GM12878 (cell line): ENCODE measurements at regions not wholly inside any gene's neighbourhood (a gene's known extent, or its start where the extent isn't known, plus 50 kb on each side); places are given as distances from the start of the nearest gene placed in this dataset.

Experiments
- ATAC-seq: fragments of 200-7000 bp; cut with Tn5 transposase; 3 replicates; pipeline ENCODE4 v1.9.1; 2020; ENCODE audit warnings: mild to moderate bottlenecking, moderate library complexity
- BruUV-seq: library from RNA; stranded (reverse); fragments of 400-500 nt; replicated peaks from 2 replicates; lab custom pipeline; 2021; lab: Mats Ljungman, UMichigan
- CTCF ChIA-PET: fragments of 300-600 bp; sonication (Branson Sonifier 250); formaldehyde crosslinking; extraction: SDS; loops from one replicate; lab custom pipeline; 2021; ENCODE audit warnings: inconsistent platforms; lab: Yijun Ruan, JAX
- POLR2A ChIA-PET: fragments of 350-600 bp; formaldehyde crosslinking; extraction: SDS; loops from one replicate; lab custom pipeline; 2021; ENCODE audit warnings: inconsistent platforms; lab: Charles Lee
- RAD21 ChIA-PET: fragments of 300-600 bp; sonication (Branson Sonifier 250); formaldehyde crosslinking; loops from one replicate; lab custom pipeline; 2023; ENCODE audit warnings: antibody characterized with exemption; ENCODE audit not compliant: unreplicated experiment; lab: Charles Lee
- SMC1A ChIA-PET: fragments of 300-600 bp; sonication (Branson Sonifier 250); formaldehyde crosslinking; loops from one replicate; lab custom pipeline; 2023; ENCODE audit not compliant: unreplicated experiment, uncharacterized antibody; lab: Charles Lee
- DNase-seq: peaks from one replicate; pipeline ENCODE4 v3.0.0-alpha.2; 2011; ENCODE audit warnings: low read depth, low spot score
- FAIRE-seq: peaks from 3 replicates; lab custom pipeline; 2011; peaks lifted over from hg19 to GRCh38; lab: Jason Lieb, UNC
- H2AFZ ChIP-seq: 2 replicates; pipeline ENCODE4 v1.6.0; 2011; ENCODE audit warnings: low read depth, low read length, control low read depth; ENCODE audit not compliant: control insufficient read depth
- H3K27ac ChIP-seq: 2 replicates; pipeline ENCODE4 v1.5.1; 2011; ENCODE audit warnings: control low read depth; ENCODE audit not compliant: control insufficient read depth, insufficient read depth
- H3K27me3 ChIP-seq, 2 experiments: replicated peaks in 1 of 2; 2 replicates each; pipeline versions ENCODE4 v1.6.0 to v1.6.1; 2011; ENCODE audit warnings: low read length in 1 of 2; ENCODE audit not compliant: control insufficient read depth in 2 of 2, insufficient read depth in 2 of 2
- H3K36me3 ChIP-seq, 2 experiments: 2 replicates each; pipeline ENCODE4 v1.5.1; 2011; ENCODE audit warnings: low read length in 1 of 2; ENCODE audit not compliant: control insufficient read depth in 2 of 2, insufficient read depth in 2 of 2
- H3K4me1 ChIP-seq: 2 replicates; pipeline ENCODE4 v1.6.1; 2011; ENCODE audit warnings: mild to moderate bottlenecking, low read length, moderate library complexity, mixed read lengths; ENCODE audit not compliant: control insufficient read depth, insufficient read depth
- H3K4me2 ChIP-seq: 2 replicates; pipeline ENCODE4 v1.6.0; 2011; ENCODE audit warnings: control low read depth; ENCODE audit not compliant: control insufficient read depth, insufficient read depth
- H3K4me3 ChIP-seq: fragments of 200-600 bp; sonication (generic); 2 replicates; pipeline ENCODE4 v1.5.1; 2016
- H3K79me2 ChIP-seq: 2 replicates; pipeline ENCODE4 v1.6.0; 2011; ENCODE audit warnings: low read length; ENCODE audit not compliant: control insufficient read depth, insufficient read depth
- H3K9ac ChIP-seq: 2 replicates; pipeline ENCODE4 v1.8.0; 2011; ENCODE audit warnings: low read length, control low read depth, mixed read lengths; ENCODE audit not compliant: control insufficient read depth, insufficient read depth
- H3K9me3 ChIP-seq: replicated peaks from 3 replicates; pipeline ENCODE4 v1.5.1; 2011; ENCODE audit warnings: mild to moderate bottlenecking, low read length; ENCODE audit not compliant: control insufficient read depth, insufficient read depth
- H4K20me1 ChIP-seq: 2 replicates; pipeline ENCODE4 v1.6.0; 2011; ENCODE audit not compliant: control insufficient read depth, insufficient read depth
- BRCA1 ChIP-seq: IDR thresholded peaks from 2 replicates; pipeline ENCODE4 v1.6.1; 2011; ENCODE audit warnings: low read depth, low read length, improper control_type of control experiment
- CBFB ChIP-seq: IDR thresholded peaks from 2 replicates; pipeline ENCODE4 v1.6.1; 2016; ENCODE audit warnings: antibody characterized with exemption, low read depth
- CBX5 ChIP-seq: sonication (generic); IDR thresholded peaks from 2 replicates; pipeline ENCODE4 v1.6.1; 2016; ENCODE audit warnings: low read depth, moderate library complexity, mild to moderate bottlenecking, inconsistent platforms
- E2F4 ChIP-seq: IDR thresholded peaks from 2 replicates; pipeline ENCODE4 v1.6.1; 2012; ENCODE audit warnings: low read depth, low read length, improper control_type of control experiment
- HDGF ChIP-seq: fragments of 450-650 bp; IDR thresholded peaks from 2 replicates; pipeline ENCODE4 v1.6.1; 2016; ENCODE audit warnings: antibody characterized with exemption
- NKRF ChIP-seq: fragments of 450-650 bp; conservative IDR thresholded peaks from 2 replicates; pipeline ENCODE4 v1.6.1; 2017; ENCODE audit warnings: mild to moderate bottlenecking, moderate library complexity
- RAD21 ChIP-seq: IDR thresholded peaks from 2 replicates; pipeline ENCODE4 v1.6.1; 2011; ENCODE audit warnings: mild to moderate bottlenecking, low read depth, low read length, moderate library complexity; ENCODE audit not compliant: insufficient read depth
- RBBP5 ChIP-seq: fragments of 200-600 bp; sonication (generic); conservative IDR thresholded peaks from 2 replicates; pipeline ENCODE4 v1.6.1; 2016
- SIN3A ChIP-seq: IDR thresholded peaks from 2 replicates; pipeline ENCODE4 v1.6.1; 2012; ENCODE audit warnings: low read depth, low read length, improper control_type of control experiment
- SMAD5 ChIP-seq: IDR thresholded peaks from 2 replicates; pipeline ENCODE4 v1.6.1; 2016; ENCODE audit warnings: antibody characterized with exemption, low read depth
- WRNIP1 ChIP-seq: IDR thresholded peaks from 2 replicates; pipeline ENCODE4 v1.6.1; 2011; ENCODE audit warnings: low read depth, low read length, improper control_type of control experiment, borderline replicate concordance
- ZBED1 ChIP-seq: IDR thresholded peaks from 2 replicates; pipeline ENCODE4 v1.6.1; 2016; ENCODE audit warnings: borderline replicate concordance
- ZNF207 ChIP-seq: fragments of 450-650 bp; IDR thresholded peaks from 2 replicates; pipeline ENCODE4 v1.6.1; 2014; ENCODE audit warnings: antibody characterized with exemption, mild to moderate bottlenecking, borderline replicate concordance
- WGBS: methylation state at CpG from one replicate; pipeline ENCODE4 v1.1.6; 2016; ENCODE audit warnings: low lambda C conversion rate; ENCODE audit not compliant: insufficient replicate concordance, insufficient coverage; ENCODE audit errors: missing lambda C conversion rate; 5-methylcytosine and 5-hydroxymethylcytosine counted together
- in situ Hi-C: fragments of 300-500 bp; cut with MboI; formaldehyde crosslinking; loops from 9 replicates; pipeline ENCODE4 v1.14.3; 2018; ENCODE audit warnings: mixed read lengths
- intact Hi-C: fragments of 100-400 bp; cut with micrococcal nuclease; formaldehyde crosslinking; loops from one replicate; pipeline ENCODE4 v1.14.2; 2022; ENCODE audit not compliant: unreplicated experiment
- TF ChIP-seq, protein P1 (sequence below): fragments of 450-650 bp; IDR thresholded peaks from 2 replicates; pipeline ENCODE4 v1.6.1; 2017; ENCODE audit warnings: borderline replicate concordance

GRCh38 chr9:78601957-78602565 lies 305.1 kb downstream of the PSAT1 start (continued):
- TF ChIP-seq RAD21 (peak; percentile 78), RBBP5 (no peak), SMAD5 (no peak)

DNA sequence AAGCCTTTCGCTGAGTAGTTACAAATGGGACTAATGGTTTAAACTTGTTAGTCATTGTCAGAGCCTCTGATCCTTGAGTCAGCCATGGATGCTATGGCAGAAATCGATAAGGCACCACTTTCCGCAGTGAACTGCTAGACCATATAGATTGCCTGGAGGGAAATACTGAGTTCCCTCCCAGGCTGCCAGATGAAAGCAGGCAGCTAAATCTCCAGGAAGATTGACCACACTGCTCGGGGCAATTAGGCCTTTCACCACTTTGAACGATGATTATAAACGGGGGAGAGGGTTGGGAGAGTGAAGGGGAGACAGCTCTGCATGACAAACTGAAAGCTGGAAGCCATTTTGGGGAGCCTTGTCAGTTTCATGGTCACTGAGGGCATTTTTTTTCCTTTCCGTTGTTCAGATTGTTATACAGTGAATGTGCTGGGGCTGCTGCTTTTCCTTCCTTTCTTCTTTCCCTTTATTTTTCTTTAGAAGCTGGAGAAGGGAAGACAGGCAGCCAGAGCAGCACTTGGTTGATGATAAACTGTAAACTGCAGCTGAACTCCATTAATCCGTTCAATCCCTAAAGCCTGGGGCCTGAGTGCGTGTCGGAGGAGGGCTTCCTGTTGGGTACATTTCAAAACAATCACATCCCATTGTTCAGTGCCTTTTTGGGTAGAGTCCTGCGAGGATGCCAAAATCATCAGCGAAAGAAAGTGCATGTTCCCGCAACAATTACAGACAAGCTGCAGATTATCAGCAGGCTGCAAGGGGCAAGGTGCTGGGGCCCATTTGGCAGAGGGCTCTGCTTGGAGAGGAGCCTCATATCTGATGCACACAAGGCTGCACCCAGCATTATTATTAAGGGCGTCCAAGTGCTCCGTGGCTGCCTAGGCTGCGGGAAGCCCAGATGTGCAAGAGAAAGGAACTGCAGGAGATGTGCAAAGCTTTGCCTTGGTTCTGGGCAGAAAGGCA lies 308.4 kb downstream of the PSAT1 start:
- H3K9me3 ChIP-seq, result no peaks in the 10 kb centered on the region
- H3K27me3 ChIP-seq, result 0 out of 4 replicates have a peak, but pooled peaks cover 0 to 2% of the 10 kb centered on the region in 2 experiments
- no peak for FAIRE-seq
- H3K4me3 ChIP-seq, result no peak overlapping the region
- no peaks in the 10 kb centered on the region for H4K20me1 ChIP-seq
- CTCF ChIA-PET, result interaction anchor here (0.5 to 1.1 kb wide), 2 partner anchors 8 to 96 kb away, joined by 3 to 4 read pairs; no protein-coding TSS in a partner anchor
- H3K4me1 ChIP-seq, result no peaks in the 10 kb centered on the region
- no peak overlapping the region for H3K9ac ChIP-seq
- RAD21 ChIA-PET, result no interaction called here
- no peak overlapping the region for H3K27ac ChIP-seq
- no peak overlapping the region for H2AFZ ChIP-seq
- in situ Hi-C loops (no loop called here), intact Hi-C loops (loop anchor here (10.0 kb wide), 2 partner anchors 171 to 619 kb away; no protein-coding TSS in a partner anchor)
- BruUV-seq, result no TSS peak
- TF ChIP-seq SIN3A (no peak), E2F4 (no peak), CBFB (no peak), WRNIP1 (no peak), ZBED1 (no peak), SMAD5 (no peak), ZNF207 (no peak), HDGF (no peak), CBX5 (no peak), NKRF (no peak), BRCA1 (no peak)
- TF ChIP-seq, protein P1, sequence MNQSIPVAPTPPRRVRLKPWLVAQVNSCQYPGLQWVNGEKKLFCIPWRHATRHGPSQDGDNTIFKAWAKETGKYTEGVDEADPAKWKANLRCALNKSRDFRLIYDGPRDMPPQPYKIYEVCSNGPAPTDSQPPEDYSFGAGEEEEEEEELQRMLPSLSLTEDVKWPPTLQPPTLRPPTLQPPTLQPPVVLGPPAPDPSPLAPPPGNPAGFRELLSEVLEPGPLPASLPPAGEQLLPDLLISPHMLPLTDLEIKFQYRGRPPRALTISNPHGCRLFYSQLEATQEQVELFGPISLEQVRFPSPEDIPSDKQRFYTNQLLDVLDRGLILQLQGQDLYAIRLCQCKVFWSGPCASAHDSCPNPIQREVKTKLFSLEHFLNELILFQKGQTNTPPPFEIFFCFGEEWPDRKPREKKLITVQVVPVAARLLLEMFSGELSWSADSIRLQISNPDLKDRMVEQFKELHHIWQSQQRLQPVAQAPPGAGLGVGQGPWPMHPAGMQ, result no peak
- H3K36me3 ChIP-seq, result no peaks in the 10 kb centered on the region
- H3K4me2 ChIP-seq, result no peak overlapping the region
- DNase-seq, result no peak
- ATAC-seq, result no peak
- no peaks in the 10 kb centered on the region for H3K79me2 ChIP-seq
- POLR2A ChIA-PET, result no interaction called here
- SMC1A ChIA-PET, result no interaction called here
- WGBS, result 41% methylated on average over 16 of the region's 16 CpGs
